Caco-2 (cell line): ENCODE measurements at regions not wholly inside any gene's neighbourhood (a gene's known extent, or its start where the extent isn't known, plus 50 kb on each side); places are given as distances from the start of the nearest gene placed in this dataset.

Experiments used
- BruUV-seq: library from RNA; stranded (reverse); fragments of 400-500 nt; replicated peaks from 2 replicates; lab custom pipeline; 2021; lab: Mats Ljungman, UMichigan
- CTCF ChIA-PET: fragments of 300-600 bp; sonication (Branson Sonifier 250); formaldehyde crosslinking; loops from one replicate; lab custom pipeline; 2022; ENCODE audit warnings: antibody characterized with exemption; lab: Charles Lee
- POLR2A ChIA-PET: fragments of 300-600 bp; sonication (Branson Sonifier 250); formaldehyde crosslinking; loops from one replicate; lab custom pipeline; 2022; ENCODE audit warnings: antibody characterized with exemption; lab: Charles Lee
- DNase-seq, 2 experiments: peaks; one replicate each; pipeline versions ENCODE4 v3.0.0 to v3.0.0-alpha.2; 2020 to 2022
- H3K27me3 ChIP-seq: replicated peaks from 2 replicates; pipeline ENCODE4 v1.6.0; 2011; ENCODE audit warnings: low read length; ENCODE audit not compliant: control insufficient read depth, insufficient read depth
- H3K36me3 ChIP-seq: 2 replicates; pipeline ENCODE4 v1.5.1; 2011; ENCODE audit warnings: low read length; ENCODE audit not compliant: control insufficient read depth, insufficient read depth
- H3K4me1 ChIP-seq: fragments of 250-450 bp; sonication (Bioruptor Pico); 2 replicates; pipeline ENCODE4 v1.5.1; 2020; ENCODE audit warnings: mild to moderate bottlenecking
- H3K4me3 ChIP-seq: 2 replicates; pipeline ENCODE4 v1.5.1; 2011; ENCODE audit warnings: low read depth, mild to moderate bottlenecking, control low read depth, low read length
- H3K9me3 ChIP-seq: fragments of 250-450 bp; sonication (Bioruptor Pico); 2 replicates; pipeline ENCODE4 v1.5.1; 2020; ENCODE audit warnings: mild to moderate bottlenecking, moderate library complexity
- H3K27ac Mint-ChIP-seq: one replicate; pipeline ENCODE4 v1.8.0; 2022; ENCODE audit warnings: mixed read lengths; ENCODE audit not compliant: unreplicated experiment
- H3K27me3 Mint-ChIP-seq: one replicate; pipeline ENCODE4 v1.8.0; 2022; ENCODE audit warnings: mixed read lengths; ENCODE audit not compliant: insufficient read depth, unreplicated experiment
- H3K36me3 Mint-ChIP-seq: one replicate; pipeline ENCODE4 v1.8.0; 2022; ENCODE audit warnings: mild to moderate bottlenecking, mixed read lengths; ENCODE audit not compliant: insufficient read depth, unreplicated experiment
- H3K4me1 Mint-ChIP-seq: one replicate; pipeline ENCODE4 v1.8.0; 2022; ENCODE audit warnings: low read depth, mixed read lengths; ENCODE audit not compliant: unreplicated experiment
- H3K4me3 Mint-ChIP-seq: one replicate; pipeline ENCODE4 v1.8.0; 2022; ENCODE audit warnings: mild to moderate bottlenecking, moderate library complexity, mixed read lengths; ENCODE audit not compliant: unreplicated experiment
- H3K9me3 Mint-ChIP-seq: one replicate; pipeline ENCODE4 v1.8.0; 2022; ENCODE audit warnings: mixed read lengths; ENCODE audit not compliant: unreplicated experiment
- intact Hi-C: fragments of 100-400 bp; cut with micrococcal nuclease; formaldehyde crosslinking; loops from one replicate; pipeline ENCODE4 v1.10.0; 2022; ENCODE audit not compliant: unreplicated experiment
- TF ChIP-seq, protein P1 (sequence below), 2 experiments: fragments of 200-600 bp in 1 of 2; IDR thresholded peaks; 1 replicate in 1 of 2; 2 replicates in 1 of 2; pipeline versions ENCODE4 v1.5.1 to v1.8.0; 2011 to 2022; ENCODE audit warnings: antibody characterized with exemption in 1 of 2, control low read depth in 1 of 2, inconsistent platforms in 1 of 2, low read depth in 1 of 2, low read length in 1 of 2, mild to moderate bottlenecking in 1 of 2, moderate library complexity in 1 of 2; ENCODE audit not compliant: insufficient read depth in 1 of 2, severe bottlenecking in 1 of 2, unreplicated experiment in 1 of 2

DNA sequence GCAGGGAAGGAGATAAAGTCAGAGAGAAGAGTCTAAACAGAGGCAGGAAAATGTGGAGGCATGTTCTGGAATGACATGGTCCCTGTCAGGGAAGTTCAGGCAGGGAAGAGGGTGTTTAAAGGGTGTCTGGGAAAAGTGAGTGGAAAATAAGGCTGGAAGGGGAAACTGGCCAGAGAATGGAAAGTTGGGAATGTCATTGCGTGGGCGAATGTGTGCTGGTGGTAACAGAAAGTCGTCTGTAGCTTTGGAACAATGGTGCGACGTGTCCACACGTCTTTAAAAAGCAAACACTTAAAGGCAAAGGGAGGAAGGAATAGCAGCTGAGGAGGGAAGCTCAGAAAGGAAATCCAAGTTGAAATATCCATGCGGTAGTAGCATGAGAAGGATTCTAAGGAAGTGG lies 469.5 kb upstream of the SALL3 start:
- intact Hi-C loops = no loop called here
- no peaks in the 10 kb centered on the region for H3K36me3 Mint-ChIP-seq
- Histone ChIP-seq H3K4me3 (no peak overlapping the region), H3K9me3 (no peaks in the 10 kb centered on the region), H3K4me1 (no peaks in the 10 kb centered on the region), H3K27me3 (no peaks in the 10 kb centered on the region), H3K36me3 (no peaks in the 10 kb centered on the region)
- no peak overlapping the region for H3K27ac Mint-ChIP-seq
- TF ChIP-seq, protein P1, sequence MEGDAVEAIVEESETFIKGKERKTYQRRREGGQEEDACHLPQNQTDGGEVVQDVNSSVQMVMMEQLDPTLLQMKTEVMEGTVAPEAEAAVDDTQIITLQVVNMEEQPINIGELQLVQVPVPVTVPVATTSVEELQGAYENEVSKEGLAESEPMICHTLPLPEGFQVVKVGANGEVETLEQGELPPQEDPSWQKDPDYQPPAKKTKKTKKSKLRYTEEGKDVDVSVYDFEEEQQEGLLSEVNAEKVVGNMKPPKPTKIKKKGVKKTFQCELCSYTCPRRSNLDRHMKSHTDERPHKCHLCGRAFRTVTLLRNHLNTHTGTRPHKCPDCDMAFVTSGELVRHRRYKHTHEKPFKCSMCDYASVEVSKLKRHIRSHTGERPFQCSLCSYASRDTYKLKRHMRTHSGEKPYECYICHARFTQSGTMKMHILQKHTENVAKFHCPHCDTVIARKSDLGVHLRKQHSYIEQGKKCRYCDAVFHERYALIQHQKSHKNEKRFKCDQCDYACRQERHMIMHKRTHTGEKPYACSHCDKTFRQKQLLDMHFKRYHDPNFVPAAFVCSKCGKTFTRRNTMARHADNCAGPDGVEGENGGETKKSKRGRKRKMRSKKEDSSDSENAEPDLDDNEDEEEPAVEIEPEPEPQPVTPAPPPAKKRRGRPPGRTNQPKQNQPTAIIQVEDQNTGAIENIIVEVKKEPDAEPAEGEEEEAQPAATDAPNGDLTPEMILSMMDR (IDR thresholded peaks at IDR 0.05; ENCODE audit: insufficient read depth in 1 of 2, low read depth in 1 of 2, low read length in 1 of 2, severe bottlenecking in 1 of 2, unreplicated experiment in 1 of 2) = no peak
- no peak overlapping the region for H3K4me3 Mint-ChIP-seq
- no peaks in the 10 kb centered on the region for H3K4me1 Mint-ChIP-seq
- DNase-seq = no peak
- ChIA-PET CTCF (no interaction called here), POLR2A (no interaction called here)
- no peaks in the 10 kb centered on the region for H3K9me3 Mint-ChIP-seq
- no peaks in the 10 kb centered on the region for H3K27me3 Mint-ChIP-seq
- BruUV-seq = no TSS peak

DNA sequence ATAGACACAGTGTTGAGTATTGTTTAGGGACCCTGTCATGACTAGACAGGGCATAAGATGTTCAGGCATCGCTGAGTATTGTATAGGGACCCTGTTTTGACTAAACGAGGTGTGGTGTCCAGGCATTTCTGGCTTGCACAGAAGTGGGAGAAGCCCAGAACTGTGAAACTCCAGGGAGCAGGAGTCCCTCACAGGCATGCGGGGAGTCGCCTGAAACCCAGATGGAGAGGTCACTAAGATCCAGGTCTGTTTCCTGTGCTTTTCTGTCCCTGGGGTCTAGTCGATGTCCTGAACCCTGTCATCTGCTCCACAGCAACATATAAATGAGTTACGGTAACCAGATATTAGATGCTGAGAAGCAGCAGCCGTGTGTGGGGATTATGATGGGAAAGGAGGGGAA lies 469.0 kb upstream of the SALL3 start:
- POLR2A ChIA-PET = no interaction called here
- DNase-seq = no peak
- intact Hi-C loops = no loop called here
- Mint-ChIP-seq H3K27ac (no peak overlapping the region), H3K36me3 (no peaks in the 10 kb centered on the region), H3K9me3 (no peaks in the 10 kb centered on the region), H3K4me3 (no peak overlapping the region), H3K4me1 (no peaks in the 10 kb centered on the region), H3K27me3 (no peaks in the 10 kb centered on the region)
- TF ChIP-seq, protein P1 (IDR thresholded peaks at IDR 0.05; ENCODE audit: insufficient read depth in 1 of 2, low read depth in 1 of 2, low read length in 1 of 2, severe bottlenecking in 1 of 2, unreplicated experiment in 1 of 2) = no peak
- Histone ChIP-seq H3K27me3 (no peaks in the 10 kb centered on the region), H3K9me3 (no peaks in the 10 kb centered on the region), H3K4me1 (no peaks in the 10 kb centered on the region), H3K36me3 (no peaks in the 10 kb centered on the region), H3K4me3 (no peak overlapping the region)
- BruUV-seq = no TSS peak
- CTCF ChIA-PET = no interaction called here

DNA sequence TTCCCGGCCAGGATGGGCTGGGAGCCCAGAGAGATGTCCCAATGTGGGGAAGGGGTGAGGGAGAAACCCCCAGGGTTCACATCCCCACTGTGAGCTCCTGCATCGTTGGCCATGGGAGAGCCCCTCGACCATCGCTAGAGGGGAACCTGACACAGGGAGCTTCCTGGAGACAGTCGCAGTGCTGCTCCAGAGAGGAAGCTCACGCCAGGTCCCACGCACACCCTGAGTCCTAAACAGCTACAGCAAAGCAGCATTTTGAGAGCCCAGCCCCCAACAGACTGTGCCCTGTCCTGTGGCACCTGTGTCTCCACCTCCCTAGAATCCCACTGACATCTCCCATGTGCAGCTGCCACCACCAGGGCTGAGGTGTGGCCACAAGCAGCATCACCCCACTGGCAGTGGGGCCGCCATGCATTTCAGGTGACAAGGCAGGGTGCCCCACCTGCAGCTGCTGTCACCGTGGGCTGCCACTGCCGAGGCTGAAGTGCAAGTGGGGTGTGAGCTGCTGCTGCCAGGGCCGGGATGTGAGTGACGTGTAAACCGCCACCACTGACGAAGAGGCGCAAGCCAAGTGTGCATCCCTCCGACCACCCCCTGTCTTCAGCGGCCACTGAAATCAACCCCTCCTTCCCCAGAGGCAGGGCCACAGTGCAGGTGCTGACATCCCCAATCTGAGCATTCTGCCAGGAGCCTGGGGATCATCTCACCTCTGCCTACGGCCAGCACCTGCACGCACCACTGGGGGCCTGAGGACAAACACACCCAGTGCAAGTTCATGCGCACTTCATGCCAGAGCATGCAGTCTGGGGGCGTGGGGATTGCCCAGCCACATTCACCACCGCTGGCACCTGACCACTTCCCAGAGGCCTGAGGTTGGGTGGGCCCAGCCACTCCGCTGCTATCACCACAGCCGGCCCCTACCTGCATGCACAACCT lies 467.7 kb upstream of the SALL3 start:
- POLR2A ChIA-PET = no interaction called here
- Mint-ChIP-seq H3K27me3 (no peaks in the 10 kb centered on the region), H3K27ac (no peak overlapping the region), H3K4me3 (no peak overlapping the region), H3K36me3 (no peaks in the 10 kb centered on the region), H3K4me1 (no peaks in the 10 kb centered on the region), H3K9me3 (no peaks in the 10 kb centered on the region)
- TF ChIP-seq, protein P1 (IDR thresholded peaks at IDR 0.05; ENCODE audit: insufficient read depth in 1 of 2, low read depth in 1 of 2, low read length in 1 of 2, severe bottlenecking in 1 of 2, unreplicated experiment in 1 of 2) = no peak
- Histone ChIP-seq H3K9me3 (no peaks in the 10 kb centered on the region), H3K36me3 (no peaks in the 10 kb centered on the region), H3K4me3 (no peak overlapping the region), H3K27me3 (no peaks in the 10 kb centered on the region), H3K4me1 (no peaks in the 10 kb centered on the region)
- BruUV-seq = no TSS peak
- intact Hi-C loops = no loop called here
- CTCF ChIA-PET = no interaction called here
- DNase-seq = no peak
